ENCODE measurements at regions not wholly inside any gene's neighbourhood (a gene's known extent, or its start where the extent isn't known, plus 50 kb on each side); places are given as distances from the start of the nearest gene placed in this dataset.
A peak's percentile ranks its signal among the peaks of the same experiment; 100 is the strongest.

DNA sequence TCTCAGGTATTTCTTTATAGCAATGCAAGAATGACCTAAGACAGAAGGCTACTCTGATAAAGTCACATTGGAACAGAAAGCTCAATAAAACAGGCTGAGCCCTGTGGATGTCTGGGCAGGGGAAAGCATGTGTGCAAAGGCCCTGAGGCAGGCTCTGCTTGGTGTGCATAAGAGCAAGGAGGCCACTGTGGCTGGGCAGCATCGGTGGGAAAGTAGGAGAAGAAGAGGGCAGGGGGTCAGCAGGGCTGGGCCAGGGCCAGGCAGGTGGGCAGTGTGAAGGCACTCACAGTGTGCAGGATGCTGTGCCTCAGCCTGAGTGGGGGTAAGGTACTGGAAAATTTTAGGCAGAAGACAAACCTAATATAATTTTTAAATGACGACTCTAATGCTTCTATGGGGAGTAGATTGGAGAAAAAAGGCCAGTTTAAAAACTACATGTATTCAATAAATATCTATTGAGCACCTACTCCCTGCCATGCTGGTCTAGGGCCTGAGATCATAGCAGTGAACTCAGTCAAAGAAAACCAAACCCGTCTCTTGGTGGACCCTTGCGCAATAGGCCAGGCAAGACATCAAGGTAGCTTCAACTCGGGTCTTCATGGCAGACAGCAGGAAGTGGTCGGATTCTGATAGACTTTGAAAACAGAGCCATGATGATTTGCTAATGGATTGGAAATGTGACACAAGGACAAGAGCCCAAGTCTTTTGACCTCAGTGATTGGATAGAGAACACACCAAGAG, 572.3 kb downstream of the TCERG1L start:
- no peak for DNase-seq (ENCODE audit: extremely low read depth in 1 of 11, low read depth in 9 of 11, low spot score in 4 of 11)

DNA sequence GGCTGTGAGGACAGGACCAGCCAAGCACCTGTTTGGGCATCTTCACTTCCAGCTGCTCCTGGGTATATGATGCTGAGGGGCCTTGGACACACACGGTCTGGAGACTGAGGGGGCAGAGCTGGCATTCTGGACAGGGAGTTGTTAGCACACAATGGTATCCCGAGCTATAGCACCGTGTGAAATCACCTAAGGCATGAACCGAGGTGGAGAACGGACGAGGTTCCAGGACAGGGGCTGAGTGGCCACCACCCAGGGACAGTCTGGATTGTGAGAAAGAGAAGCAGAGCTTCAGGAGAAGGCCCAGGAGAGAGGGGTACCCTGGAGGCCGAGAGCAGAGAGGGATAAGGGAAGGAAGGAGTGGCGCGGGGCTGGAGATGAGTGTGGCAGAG, 571.8 kb downstream of the TCERG1L start:
- DNase-seq (ENCODE audit: extremely low read depth in 1 of 11, low read depth in 9 of 11, low spot score in 4 of 11), result no peak

DNA sequence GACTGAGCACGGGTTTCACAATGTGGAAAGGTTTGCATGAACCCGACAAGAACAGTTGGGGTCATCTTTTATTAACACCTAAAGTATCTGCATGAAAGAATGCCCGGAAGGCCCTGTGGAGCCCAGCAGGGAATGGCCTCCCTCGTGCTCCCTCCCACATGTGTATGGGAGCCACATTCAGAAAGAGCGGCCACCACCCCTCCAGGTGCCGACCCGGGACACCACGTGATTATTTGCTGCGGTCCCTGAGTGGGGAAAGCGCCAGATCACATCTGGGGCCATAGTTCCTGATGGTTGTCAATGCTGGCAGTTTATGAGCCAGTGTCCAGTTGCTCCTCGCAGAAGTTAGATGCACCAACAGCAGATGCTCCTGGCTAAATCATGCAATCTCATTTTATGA, 571.4 kb downstream of the TCERG1L start:
- DNase-seq (ENCODE audit: extremely low read depth in 1 of 11, low read depth in 9 of 11, low spot score in 4 of 11), result no peak

DNA sequence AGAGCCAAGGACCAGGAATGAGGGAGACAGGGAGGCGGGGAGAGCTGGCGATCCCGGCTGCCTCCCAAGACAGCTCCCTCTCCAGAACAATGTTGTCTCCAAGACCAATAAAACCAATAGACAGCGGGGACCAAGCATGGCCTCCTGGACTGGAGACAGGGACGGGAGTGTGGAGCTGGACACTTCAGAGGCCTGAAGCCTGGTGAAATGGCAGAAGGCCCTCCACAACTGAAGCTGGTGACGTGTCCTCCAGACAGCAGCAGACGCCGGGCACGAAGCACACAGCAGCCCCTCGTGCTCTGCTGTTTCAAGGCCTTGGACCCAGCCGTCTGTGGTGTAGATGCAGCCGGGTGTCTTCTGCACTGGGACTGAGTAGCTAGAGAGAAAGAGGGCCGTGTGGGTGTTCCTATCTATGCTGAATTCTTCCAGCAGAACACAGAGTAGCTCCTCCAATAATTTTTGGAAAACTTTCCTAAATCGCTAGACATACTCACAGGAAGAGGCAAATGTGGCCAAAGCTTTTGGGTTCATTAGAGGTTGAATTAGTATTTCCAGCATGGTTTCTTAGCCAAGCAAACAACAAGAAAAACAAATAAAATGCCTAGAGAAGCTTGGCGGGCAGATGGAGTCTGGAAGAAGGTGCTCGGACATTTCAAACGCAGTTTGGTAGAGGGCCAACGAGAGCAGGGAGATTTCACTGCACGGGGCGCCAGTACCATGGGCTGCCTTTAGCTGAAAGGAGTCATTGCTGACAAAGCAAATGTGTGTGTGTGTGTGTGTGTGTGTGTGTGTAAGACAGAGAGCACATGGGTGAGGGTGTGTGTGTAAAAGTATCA, 570.4 kb downstream of the TCERG1L start:
- DNase-seq (ENCODE audit: extremely low read depth in 1 of 11, low read depth in 9 of 11, low spot score in 4 of 11), result no peak

GRCh38 chr10:130741901-130742855, 569.3 kb downstream of the TCERG1L start:
- no peak for DNase-seq (ENCODE audit: extremely low read depth in 1 of 11, low read depth in 9 of 11, low spot score in 4 of 11)

DNA sequence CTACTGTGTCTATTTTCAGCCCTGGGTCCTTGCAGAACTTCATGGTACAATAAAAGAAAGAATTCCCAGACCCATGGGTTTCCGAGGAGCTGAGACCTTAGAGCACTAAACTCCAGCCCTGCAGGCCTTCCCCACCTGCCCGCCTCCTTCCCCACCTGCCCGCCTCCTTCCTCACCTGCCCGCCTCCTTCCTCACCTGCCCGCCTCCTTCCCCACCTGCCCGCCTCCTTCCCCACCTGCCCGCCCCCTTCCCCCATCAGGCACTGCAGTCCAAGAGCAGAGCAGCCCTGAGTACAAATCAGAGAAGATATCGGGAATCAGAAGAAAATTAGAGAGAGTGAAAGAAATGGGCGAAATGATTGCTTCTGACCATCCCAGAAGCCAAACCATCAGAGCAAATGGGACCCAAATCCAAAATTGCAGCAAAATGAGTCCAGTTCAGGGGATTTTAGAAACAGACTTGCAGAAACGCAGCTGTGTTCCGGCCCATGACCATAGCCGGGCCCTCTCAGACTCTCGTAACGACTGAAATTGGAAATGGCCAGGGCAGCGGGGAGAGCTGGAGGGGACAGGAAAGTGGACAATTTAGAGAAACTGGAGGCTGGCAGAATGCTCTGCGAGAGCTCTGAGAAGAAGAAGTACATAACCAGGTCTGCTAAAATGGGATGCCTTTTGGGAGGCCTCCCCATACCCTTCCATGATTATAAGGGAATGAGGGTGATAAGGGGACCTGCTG, 568.4 kb downstream of the TCERG1L start:
- no peak for DNase-seq (ENCODE audit: extremely low read depth in 1 of 11, low read depth in 9 of 11, low spot score in 4 of 11)

DNA sequence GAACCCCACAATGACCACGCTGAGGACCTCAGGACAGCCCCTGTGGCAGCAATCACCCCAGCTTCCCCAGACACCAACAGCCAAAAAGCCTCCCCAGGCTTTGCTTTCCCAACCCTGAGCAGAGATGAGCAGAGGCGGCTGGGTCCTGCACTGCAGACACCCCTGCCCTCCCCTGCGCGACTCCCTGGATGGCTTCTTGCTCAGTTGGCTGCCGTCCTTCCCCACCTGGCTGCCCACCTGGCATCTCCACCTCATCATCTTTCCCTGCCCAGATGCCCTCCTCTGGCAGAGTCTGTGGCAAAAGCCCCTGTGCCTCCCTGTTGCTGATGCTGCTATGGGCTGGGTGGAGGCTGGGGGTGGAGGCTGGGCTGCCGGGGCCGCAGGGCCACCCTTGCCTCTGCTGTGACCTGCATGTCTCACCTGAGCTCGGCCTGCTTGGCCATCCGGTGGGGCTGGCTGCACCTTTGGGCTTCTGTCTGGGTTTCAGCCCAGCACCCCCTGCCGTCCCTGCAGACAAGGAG, 567.7 kb downstream of the TCERG1L start:
- DNase-seq (ENCODE audit: extremely low read depth in 1 of 11, low read depth in 9 of 11, low spot score in 4 of 11), result no peak

GRCh38 chr10:130744631-130745030, 566.9 kb downstream of the TCERG1L start:
- DNase-seq (ENCODE audit: extremely low read depth in 1 of 11, low read depth in 9 of 11, low spot score in 4 of 11), result no peak

DNA sequence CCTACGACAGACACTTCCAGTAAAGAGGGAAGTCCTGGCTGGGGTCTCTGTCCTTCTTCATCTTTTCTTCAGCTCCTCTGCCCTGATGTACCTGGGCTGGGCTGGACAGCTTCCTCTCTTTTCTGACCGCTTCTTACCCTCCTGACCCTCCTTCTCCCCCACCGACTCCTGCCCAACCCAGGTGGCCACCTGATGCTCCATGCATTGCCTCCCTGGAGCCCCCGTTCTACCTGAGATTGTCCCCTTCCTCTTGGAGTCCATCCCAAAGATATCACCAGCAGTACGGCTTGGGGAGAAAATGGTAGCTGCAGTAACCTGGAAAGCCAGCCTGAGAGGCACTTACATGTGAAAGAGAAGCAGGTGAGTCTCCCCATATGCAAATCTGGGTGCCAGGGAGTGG, 566.3 kb downstream of the TCERG1L start:
- no peak for DNase-seq (ENCODE audit: extremely low read depth in 1 of 11, low read depth in 9 of 11, low spot score in 4 of 11)

DNA sequence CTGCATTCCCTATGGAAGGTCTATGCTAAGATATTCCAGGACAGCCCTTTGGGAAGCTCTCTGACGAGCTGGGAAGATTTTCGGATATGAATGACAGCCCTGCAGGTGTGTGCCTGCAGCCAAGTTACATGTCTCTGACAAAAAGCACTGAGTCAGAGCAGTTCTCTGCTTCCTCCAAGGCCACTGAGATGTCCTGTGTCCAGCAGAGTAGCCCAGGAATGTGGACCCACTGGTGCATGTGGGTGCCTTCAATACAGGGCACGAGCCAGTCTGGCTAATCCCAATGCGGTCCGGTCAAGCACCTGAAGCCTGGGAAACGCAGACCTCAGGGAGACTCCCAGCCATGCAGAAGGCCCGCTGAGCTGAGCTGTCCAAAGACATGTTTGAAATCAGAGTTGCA, 565.7 kb downstream of the TCERG1L start:
- no peak for DNase-seq (ENCODE audit: extremely low read depth in 1 of 11, low read depth in 9 of 11, low spot score in 4 of 11)

- no peak for DNase-seq (ENCODE audit: extremely low read depth in 1 of 11, low read depth in 9 of 11, low spot score in 4 of 11)
These were observed 565.2 kb downstream of the TCERG1L start for GRCh38 chr10:130746311-130746710.

DNA sequence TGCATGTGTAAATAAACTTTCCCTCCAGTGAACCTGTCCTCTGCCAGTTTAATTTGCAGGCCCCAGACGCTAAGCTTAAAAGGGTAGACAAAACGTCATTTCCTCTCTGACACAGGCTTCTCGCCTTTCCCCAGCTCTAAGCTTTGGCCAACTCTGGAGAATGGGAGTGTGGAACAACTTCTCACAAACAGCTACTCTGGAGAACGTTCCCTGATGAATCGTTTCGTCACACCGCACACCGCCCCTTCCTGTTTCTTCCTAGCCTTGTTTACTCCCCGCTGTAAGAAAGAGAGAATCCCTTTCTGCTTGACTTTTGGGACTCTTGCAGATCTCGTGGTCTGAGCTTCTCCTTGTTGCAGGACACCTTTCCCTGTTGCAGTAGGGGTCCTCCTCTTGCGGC, 564.2 kb downstream of the TCERG1L start:
- DNase-seq (ENCODE audit: extremely low read depth in 1 of 11, low read depth in 9 of 11, low spot score in 4 of 11), result no peak

DNA sequence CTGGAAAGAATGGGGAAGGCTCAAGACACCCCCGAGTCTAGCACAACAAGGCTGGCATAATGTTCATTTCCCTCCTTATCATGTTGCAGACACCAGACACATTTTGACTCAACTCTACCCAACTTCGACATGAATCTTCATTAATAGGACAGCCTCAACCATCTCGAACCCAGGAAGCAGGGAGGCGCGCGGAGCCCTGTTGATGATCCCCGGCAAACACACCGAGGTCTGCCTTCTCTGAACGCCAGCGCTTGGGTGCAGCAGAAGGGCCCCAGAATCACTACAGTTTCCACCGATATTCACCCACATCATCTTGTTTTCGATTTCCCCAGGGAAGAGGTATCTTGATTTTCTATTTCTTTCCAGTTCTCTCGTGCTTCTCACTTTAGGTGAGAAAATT, 563.6 kb downstream of the TCERG1L start:
- no peak for DNase-seq (ENCODE audit: extremely low read depth in 1 of 11, low read depth in 9 of 11, low spot score in 4 of 11)

DNA sequence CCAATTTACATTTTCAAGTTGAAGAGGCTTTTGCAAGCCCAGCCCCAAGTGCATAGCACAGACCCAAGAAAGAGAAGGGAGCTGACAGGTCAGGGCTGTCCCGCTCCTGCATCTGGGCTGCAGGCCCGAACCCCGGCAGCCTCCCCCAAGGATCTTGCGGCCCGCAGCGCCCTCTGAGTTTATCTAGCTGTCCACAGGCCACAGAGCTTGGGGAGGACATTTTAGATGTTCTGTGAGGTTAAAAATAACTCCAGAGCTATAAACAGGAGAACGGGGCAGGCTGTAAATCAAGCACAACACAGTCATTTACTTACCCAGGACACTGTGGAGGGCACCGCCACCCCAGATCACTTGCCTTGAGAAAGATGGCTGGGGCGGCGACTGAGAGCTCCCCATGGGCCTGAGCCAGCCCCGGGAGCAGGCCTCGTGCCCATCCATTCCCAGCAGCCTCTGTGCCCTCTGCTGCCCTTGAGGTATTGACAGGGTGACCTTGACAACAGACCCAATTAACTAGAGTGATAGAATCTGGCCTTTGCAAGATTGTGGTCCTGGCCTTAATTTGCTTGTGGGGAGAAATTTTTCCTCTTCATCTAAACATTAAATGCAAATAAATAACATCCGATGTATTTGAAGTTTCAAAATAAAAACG, 563.0 kb downstream of the TCERG1L start:
- peak in 2 of 11 donors; percentile 10 to 31 for DNase-seq (ENCODE audit: extremely low read depth in 1 of 11, low read depth in 9 of 11, low spot score in 4 of 11)

- no peak for DNase-seq (ENCODE audit: extremely low read depth in 1 of 11, low read depth in 9 of 11, low spot score in 4 of 11)
These were observed 561.6 kb downstream of the TCERG1L start for GRCh38 chr10:130749911-130750310.

GRCh38 chr10:130750441-130750840, 561.1 kb downstream of the TCERG1L start:
- no peak for DNase-seq (ENCODE audit: extremely low read depth in 1 of 11, low read depth in 9 of 11, low spot score in 4 of 11)

DNA sequence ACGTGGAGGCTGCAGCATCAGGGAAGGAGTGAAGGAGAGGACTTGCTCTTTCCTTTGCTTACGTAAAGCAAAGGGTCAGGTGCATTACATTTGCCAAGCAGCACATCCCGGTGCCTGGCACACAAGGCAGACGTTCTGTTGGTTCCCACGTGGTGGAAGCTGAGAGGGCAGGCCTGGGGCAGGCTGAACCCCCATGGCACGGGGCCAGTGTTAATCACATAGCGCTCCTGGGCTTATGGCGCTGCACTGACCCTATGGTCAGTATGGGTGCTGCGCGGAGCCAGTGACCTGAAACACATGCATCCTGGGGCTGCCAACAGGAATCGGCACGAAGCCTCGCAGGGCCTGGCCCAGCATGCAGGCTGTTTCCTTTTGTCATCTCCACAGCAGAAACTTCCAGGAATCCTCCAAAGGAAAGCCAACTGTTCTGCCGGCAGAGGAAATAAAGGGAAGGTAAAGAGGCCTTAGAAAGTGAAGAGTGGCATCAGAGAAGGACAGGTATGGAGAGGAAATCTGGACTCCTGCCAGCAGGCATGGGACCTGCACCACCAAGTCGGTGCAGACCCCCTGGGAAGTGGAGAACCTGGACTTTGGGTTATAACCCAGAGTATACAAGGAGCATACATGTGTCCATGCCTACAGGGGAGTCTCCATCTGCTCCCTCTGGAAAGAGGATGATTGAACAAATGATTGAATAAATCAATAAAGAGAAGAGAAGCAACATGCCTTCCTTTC, 560.2 kb downstream of the TCERG1L start:
- no peak for DNase-seq (ENCODE audit: extremely low read depth in 1 of 11, low read depth in 9 of 11, low spot score in 4 of 11)

- DNase-seq (ENCODE audit: extremely low read depth in 1 of 11, low read depth in 9 of 11, low spot score in 4 of 11), result no peak
These were observed 559.7 kb downstream of the TCERG1L start for GRCh38 chr10:130751851-130752250.
